Body of pancreas (tissue), 4 donors: ENCODE measurements at regions not wholly inside any gene's neighbourhood (a gene's known extent, or its start where the extent isn't known, plus 50 kb on each side); places are given as distances from the start of the nearest gene placed in this dataset.

Experiments
- CTCF ChIP-seq, 7 experiments: fragments of 450-650 bp in 4 of 7; fragments of 200-600 bp in 3 of 7; sonication (generic) in 3 of 7; IDR thresholded peaks; one replicate each; pipeline ENCODE4 v1.5.1; 2016 to 2019; ENCODE audit warnings: antibody characterized with exemption in 7 of 7
- POLR2A ChIP-seq, 3 donors: fragments of 450-650 bp; IDR thresholded peaks; one replicate each; pipeline ENCODE4 v1.6.1; 2016; ENCODE audit warnings: antibody characterized with exemption in 3 of 3, mild to moderate bottlenecking in 2 of 3

- TF ChIP-seq CTCF (IDR thresholded peaks at IDR 0.05) (no peak), POLR2A (IDR thresholded peaks at IDR 0.05) (no peak)
Observed at GRCh38 chr6:121848523-121849255, 413.2 kb downstream of the GJA1 start.
